Parathyroid adenoma (tissue), 2 donors: ENCODE measurements at regions not wholly inside any gene's neighbourhood (a gene's known extent, or its start where the extent isn't known, plus 50 kb on each side); places are given as distances from the start of the nearest gene placed in this dataset.

Experiments used
- H2AFZ ChIP-seq: fragments of 300-600 bp; sonication (generic); one replicate; pipeline ENCODE4 v1.7.0; 2017; ENCODE audit warnings: antibody characterized with exemption, mild to moderate bottlenecking
- H3K27ac ChIP-seq: fragments of 300-600 bp; sonication (generic); one replicate; pipeline ENCODE4 v1.7.0; 2017
- H3K27me3 ChIP-seq: fragments of 300-600 bp; sonication (generic); one replicate; pipeline ENCODE4 v1.7.0; 2017; ENCODE audit warnings: low read length; ENCODE audit not compliant: control insufficient read depth, insufficient read depth
- H3K36me3 ChIP-seq: fragments of 300-600 bp; sonication (generic); one replicate; pipeline ENCODE4 v1.7.0; 2017; ENCODE audit warnings: low read length; ENCODE audit not compliant: control insufficient read depth, insufficient read depth
- H3K4me1 ChIP-seq: fragments of 300-600 bp; sonication (generic); one replicate; pipeline ENCODE4 v1.7.0; 2017; ENCODE audit warnings: control low read depth
- H3K4me2 ChIP-seq: fragments of 300-600 bp; sonication (generic); one replicate; pipeline ENCODE4 v1.7.0; 2017; ENCODE audit warnings: low read length
- H3K4me3 ChIP-seq: fragments of 300-600 bp; sonication (generic); one replicate; pipeline ENCODE4 v1.7.0; 2017; ENCODE audit warnings: low read depth, low read length
- H3K79me2 ChIP-seq: fragments of 300-600 bp; sonication (generic); one replicate; pipeline ENCODE4 v1.7.0; 2017; ENCODE audit warnings: control low read depth
- H3K9ac ChIP-seq: fragments of 300-600 bp; sonication (generic); one replicate; pipeline ENCODE4 v1.7.0; 2017; ENCODE audit warnings: mild to moderate bottlenecking
- H3K9me3 ChIP-seq: fragments of 300-600 bp; sonication (generic); one replicate; pipeline ENCODE4 v1.7.0; 2017; ENCODE audit warnings: low read length; ENCODE audit not compliant: control insufficient read depth
- TF ChIP-seq, protein P1 (sequence below): fragments of 300-600 bp; sonication (generic); IDR thresholded peaks from one replicate; pipeline ENCODE4 v1.7.0; 2017; ENCODE audit warnings: antibody characterized with exemption, mild to moderate bottlenecking
- donor health status: primary hyperparathyroidism.

DNA sequence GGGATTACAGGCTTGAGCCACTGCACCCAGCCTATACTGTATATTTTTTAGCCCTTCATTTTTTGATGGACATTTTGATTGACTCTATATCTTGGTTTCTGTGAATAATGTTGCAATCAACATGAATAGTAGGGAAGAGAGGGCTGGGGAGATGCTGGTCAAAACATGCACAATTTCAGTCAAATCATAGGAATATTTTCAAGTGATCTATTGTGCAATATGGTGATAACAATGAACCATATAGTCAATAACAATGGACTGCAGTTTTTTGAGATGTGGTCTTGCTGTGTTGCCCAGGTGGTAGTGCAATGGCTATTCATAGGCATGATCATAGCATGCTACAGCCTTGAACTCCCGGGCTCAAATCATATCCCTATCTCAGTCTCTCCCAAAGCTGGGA is 264.7 kb upstream of the TMEFF2 start:
- H3K79me2 ChIP-seq, result no peaks in the 10 kb centered on the region
- H3K27ac ChIP-seq, result no peak overlapping the region
- no peak overlapping the region for H3K4me2 ChIP-seq
- no peak overlapping the region for H3K4me3 ChIP-seq
- H3K9ac ChIP-seq, result no peak overlapping the region
- no peaks in the 10 kb centered on the region for H3K4me1 ChIP-seq
- no peaks in the 10 kb centered on the region for H3K36me3 ChIP-seq
- no peaks in the 10 kb centered on the region for H3K27me3 ChIP-seq
- TF ChIP-seq, protein P1, sequence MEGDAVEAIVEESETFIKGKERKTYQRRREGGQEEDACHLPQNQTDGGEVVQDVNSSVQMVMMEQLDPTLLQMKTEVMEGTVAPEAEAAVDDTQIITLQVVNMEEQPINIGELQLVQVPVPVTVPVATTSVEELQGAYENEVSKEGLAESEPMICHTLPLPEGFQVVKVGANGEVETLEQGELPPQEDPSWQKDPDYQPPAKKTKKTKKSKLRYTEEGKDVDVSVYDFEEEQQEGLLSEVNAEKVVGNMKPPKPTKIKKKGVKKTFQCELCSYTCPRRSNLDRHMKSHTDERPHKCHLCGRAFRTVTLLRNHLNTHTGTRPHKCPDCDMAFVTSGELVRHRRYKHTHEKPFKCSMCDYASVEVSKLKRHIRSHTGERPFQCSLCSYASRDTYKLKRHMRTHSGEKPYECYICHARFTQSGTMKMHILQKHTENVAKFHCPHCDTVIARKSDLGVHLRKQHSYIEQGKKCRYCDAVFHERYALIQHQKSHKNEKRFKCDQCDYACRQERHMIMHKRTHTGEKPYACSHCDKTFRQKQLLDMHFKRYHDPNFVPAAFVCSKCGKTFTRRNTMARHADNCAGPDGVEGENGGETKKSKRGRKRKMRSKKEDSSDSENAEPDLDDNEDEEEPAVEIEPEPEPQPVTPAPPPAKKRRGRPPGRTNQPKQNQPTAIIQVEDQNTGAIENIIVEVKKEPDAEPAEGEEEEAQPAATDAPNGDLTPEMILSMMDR, result no peak
- H2AFZ ChIP-seq, result no peak overlapping the region
- no peaks in the 10 kb centered on the region for H3K9me3 ChIP-seq

DNA sequence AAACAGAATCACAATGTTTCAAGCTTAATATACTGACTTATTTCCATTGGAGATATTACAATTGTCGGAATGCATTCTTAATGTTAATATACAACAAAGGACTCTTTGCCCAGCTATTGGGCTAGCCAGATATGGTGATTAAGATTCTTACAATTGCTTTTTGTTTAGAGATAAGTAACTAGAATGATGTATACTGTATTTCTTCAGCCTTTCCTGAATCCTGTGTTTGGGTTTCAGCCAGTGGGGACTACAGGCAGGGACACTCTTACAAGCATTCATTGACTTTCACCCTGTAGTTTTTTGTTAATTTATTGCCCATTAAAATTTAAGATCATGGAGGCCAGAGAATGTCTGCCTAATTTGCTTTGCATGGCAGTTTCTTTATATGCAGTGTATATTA is 254.1 kb upstream of the TMEFF2 start:
- no peaks in the 10 kb centered on the region for H3K79me2 ChIP-seq
- H3K4me1 ChIP-seq, result no peaks in the 10 kb centered on the region
- H3K4me3 ChIP-seq, result no peak overlapping the region
- H3K27ac ChIP-seq, result no peak overlapping the region
- no peak overlapping the region for H2AFZ ChIP-seq
- TF ChIP-seq, protein P1, result no peak
- H3K9ac ChIP-seq, result no peak overlapping the region
- no peaks in the 10 kb centered on the region for H3K9me3 ChIP-seq
- H3K4me2 ChIP-seq, result no peak overlapping the region
- no peaks in the 10 kb centered on the region for H3K36me3 ChIP-seq
- no peaks in the 10 kb centered on the region for H3K27me3 ChIP-seq

DNA sequence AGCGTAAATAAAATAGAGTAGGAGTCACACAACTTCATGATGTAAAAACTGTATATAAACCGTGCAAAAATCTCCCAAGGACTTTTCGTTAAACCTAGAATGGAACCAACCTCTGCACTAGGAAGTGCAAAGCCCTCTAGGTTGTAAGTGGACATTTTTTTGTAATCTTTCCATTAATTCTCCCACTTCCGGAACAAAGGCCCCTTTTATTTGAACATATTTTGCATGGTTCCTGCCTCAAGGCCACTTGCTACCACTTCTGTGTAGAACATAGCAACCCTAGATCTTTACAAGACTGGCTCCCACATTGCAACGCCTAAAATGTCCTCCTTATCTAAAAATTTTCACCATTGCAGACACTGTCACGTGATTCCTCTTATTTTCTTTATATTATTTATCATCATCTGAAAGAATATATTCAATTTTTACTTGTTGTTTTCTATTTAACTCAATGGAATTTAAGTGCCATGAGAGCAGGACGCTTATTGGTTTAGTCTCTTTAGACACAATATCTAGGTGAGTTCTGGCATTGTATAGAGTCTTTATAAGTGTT is 249.6 kb upstream of the TMEFF2 start:
- no peaks in the 10 kb centered on the region for H3K27me3 ChIP-seq
- TF ChIP-seq, protein P1, result no peak

DNA sequence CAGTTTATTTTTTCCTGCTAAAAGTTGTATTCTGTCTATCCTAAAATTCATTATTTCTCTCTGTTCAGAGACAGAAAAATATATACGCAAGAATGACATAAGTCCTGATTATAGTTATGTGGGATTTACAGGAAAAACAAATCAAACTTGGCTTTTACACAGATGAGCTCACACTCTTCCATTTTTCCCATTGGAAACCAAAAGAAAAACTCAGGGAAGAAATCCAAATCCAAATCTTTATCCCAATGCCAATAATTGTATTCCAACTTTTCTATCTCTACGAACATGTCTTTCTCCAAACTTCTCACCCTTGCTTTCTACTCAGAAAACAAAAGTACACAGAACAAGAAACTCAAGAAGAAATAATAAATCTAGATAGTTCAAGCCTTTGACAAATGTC is 249.1 kb upstream of the TMEFF2 start:
- no peak overlapping the region for H2AFZ ChIP-seq
- H3K9me3 ChIP-seq, result no peaks in the 10 kb centered on the region
- H3K36me3 ChIP-seq, result no peaks in the 10 kb centered on the region
- H3K27ac ChIP-seq, result no peak overlapping the region
- no peaks in the 10 kb centered on the region for H3K27me3 ChIP-seq
- H3K4me2 ChIP-seq, result no peak overlapping the region
- no peaks in the 10 kb centered on the region for H3K4me1 ChIP-seq
- no peak overlapping the region for H3K4me3 ChIP-seq
- H3K9ac ChIP-seq, result no peak overlapping the region
- H3K79me2 ChIP-seq, result no peaks in the 10 kb centered on the region
- TF ChIP-seq, protein P1, result no peak

More for the DNA sequence above, 249.6 kb upstream of the TMEFF2 start:
- Histone ChIP-seq H3K4me2 (no peak overlapping the region), H3K36me3 (no peaks in the 10 kb centered on the region), H3K79me2 (no peaks in the 10 kb centered on the region), H2AFZ (no peak overlapping the region), H3K27ac (no peak overlapping the region), H3K9ac (no peak overlapping the region), H3K4me1 (no peaks in the 10 kb centered on the region), H3K9me3 (no peaks in the 10 kb centered on the region), H3K4me3 (no peak overlapping the region)

DNA sequence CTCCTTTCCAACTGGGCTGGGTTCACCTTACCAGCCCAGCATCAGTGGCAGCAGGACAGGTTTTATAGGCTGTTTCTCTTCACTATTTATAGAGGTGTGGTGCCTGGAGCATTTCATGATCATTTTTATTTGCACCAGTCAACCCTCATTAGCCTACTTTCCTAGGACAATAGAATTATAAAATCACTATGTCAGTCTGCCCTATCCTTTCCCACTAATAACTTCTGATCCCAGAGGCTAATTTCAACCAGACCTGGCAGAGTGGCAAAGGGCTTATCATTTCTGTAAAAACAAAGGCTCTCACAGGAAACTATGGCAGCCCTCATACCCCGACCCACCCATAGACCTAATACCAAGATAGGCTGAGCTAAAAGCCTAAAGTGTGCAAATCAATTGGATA is 243.5 kb upstream of the TMEFF2 start:
- Histone ChIP-seq H3K27ac (no peak overlapping the region), H3K79me2 (no peaks in the 10 kb centered on the region), H3K9ac (no peak overlapping the region), H3K27me3 (no peaks in the 10 kb centered on the region), H3K36me3 (no peaks in the 10 kb centered on the region), H3K4me3 (no peak overlapping the region), H2AFZ (no peak overlapping the region), H3K4me1 (no peaks in the 10 kb centered on the region), H3K4me2 (no peak overlapping the region), H3K9me3 (no peaks in the 10 kb centered on the region)
- TF ChIP-seq, protein P1, result no peak
